Endothelial cell of umbilical vein (primary cell): ENCODE measurements at regions not wholly inside any gene's neighbourhood (a gene's known extent, or its start where the extent isn't known, plus 50 kb on each side); places are given as distances from the start of the nearest gene placed in this dataset.

Source experiments
- BruUV-seq: library from RNA; stranded (reverse); fragments of 400-500 nt; replicated peaks from 2 replicates; lab custom pipeline; 2021; lab: Mats Ljungman, UMichigan
- CTCF ChIA-PET: fragments of 300-600, 350-600 bp; sonication (Branson Sonifier 250); formaldehyde crosslinking; loops from one replicate; lab custom pipeline; 2021; ENCODE audit warnings: antibody characterized with exemption, inconsistent platforms; lab: Charles Lee
- POLR2A ChIA-PET: fragments of 300-600, 350-600 bp; sonication (Branson Sonifier 250); formaldehyde crosslinking; loops from one replicate; lab custom pipeline; 2021; ENCODE audit warnings: antibody characterized with exemption, inconsistent platforms; lab: Charles Lee
- DNase-seq: peaks from one replicate; pipeline ENCODE4 v3.0.0-alpha.2; 2011; ENCODE audit warnings: low read depth, low spot score
- FAIRE-seq: peaks from 2 replicates; lab custom pipeline; 2011; peaks lifted over from hg19 to GRCh38; lab: Jason Lieb, UNC
- H2AFZ ChIP-seq: 2 replicates; pipeline ENCODE4 v1.6.0; 2012; ENCODE audit warnings: low read depth, low read length, control low read depth, inconsistent platforms
- H3K27ac ChIP-seq: 2 replicates; pipeline ENCODE4 v1.5.1; 2011; ENCODE audit warnings: low read depth, mild to moderate bottlenecking, control low read depth, low read length, moderate library complexity; ENCODE audit not compliant: insufficient read depth
- H3K27me3 ChIP-seq, 2 experiments: 2 replicates each; pipeline versions ENCODE4 v1.6.0 to v1.6.1; 2011; ENCODE audit warnings: low read length in 2 of 2, mixed read lengths in 1 of 2; ENCODE audit not compliant: control insufficient read depth in 2 of 2, insufficient read depth in 2 of 2
- H3K36me3 ChIP-seq, 2 experiments: 2 replicates in 1 of 2; 3 replicates in 1 of 2; pipeline ENCODE4 v1.5.1; 2011; ENCODE audit warnings: low read length in 2 of 2, mild to moderate bottlenecking in 1 of 2, moderate library complexity in 1 of 2; ENCODE audit not compliant: control insufficient read depth in 2 of 2, insufficient read depth in 2 of 2; ENCODE audit errors: extremely low read depth in 1 of 2
- H3K4me1 ChIP-seq: 3 replicates; pipeline ENCODE4 v1.5.1; 2011; ENCODE audit warnings: mild to moderate bottlenecking, low read length; ENCODE audit not compliant: control insufficient read depth, insufficient read depth; ENCODE audit errors: extremely low read depth
- H3K4me2 ChIP-seq: 2 replicates; pipeline ENCODE4 v1.6.1; 2011; ENCODE audit warnings: low read length, control low read depth, mixed read lengths; ENCODE audit not compliant: insufficient read depth
- H3K4me3 ChIP-seq, 3 experiments: fragments of 200-600 bp in 1 of 3; sonication (generic), shearing (Covaris generic) in 1 of 3; replicated peaks in 1 of 3; 2 replicates each; pipeline ENCODE4 v1.5.1; 2011 to 2016; ENCODE audit warnings: control low read depth in 3 of 3, low read length in 3 of 3, mild to moderate bottlenecking in 2 of 3, inconsistent platforms in 1 of 3, low read depth in 1 of 3, moderate library complexity in 1 of 3; ENCODE audit not compliant: insufficient read depth in 1 of 3
- H3K79me2 ChIP-seq: 2 replicates; pipeline ENCODE4 v1.6.0; 2012; ENCODE audit warnings: low read length, inconsistent platforms; ENCODE audit not compliant: control insufficient read depth, insufficient read depth
- H3K9ac ChIP-seq: replicated peaks from 2 replicates; pipeline ENCODE3; 2011; ENCODE audit warnings: low read length, control low read depth; ENCODE audit not compliant: insufficient read depth; ENCODE audit errors: extremely low read depth
- H3K9me1 ChIP-seq: replicated peaks from 3 replicates; pipeline ENCODE4 v1.6.0; 2011; ENCODE audit warnings: mild to moderate bottlenecking, low read length; ENCODE audit not compliant: control insufficient read depth, insufficient read depth; ENCODE audit errors: extremely low read depth
- H3K9me3 ChIP-seq: replicated peaks from 2 replicates; pipeline ENCODE4 v1.5.1; 2012; ENCODE audit warnings: low read length, inconsistent platforms; ENCODE audit not compliant: control insufficient read depth, insufficient read depth
- H4K20me1 ChIP-seq: replicated peaks from 2 replicates; pipeline ENCODE3; 2011; ENCODE audit warnings: mild to moderate bottlenecking, low read length; ENCODE audit not compliant: control insufficient read depth, insufficient read depth; ENCODE audit errors: extremely low read depth
- EZH2 ChIP-seq: IDR thresholded peaks from 2 replicates; pipeline ENCODE4 v1.6.1; 2012; ENCODE audit warnings: borderline replicate concordance, low read depth, mild to moderate bottlenecking, moderate library complexity, low read length, inconsistent platforms; ENCODE audit not compliant: severe bottlenecking
- FOS ChIP-seq: IDR thresholded peaks from 2 replicates; pipeline ENCODE4 v1.6.1; 2011; ENCODE audit warnings: mild to moderate bottlenecking, low read length, moderate library complexity, borderline replicate concordance; ENCODE audit not compliant: insufficient read depth
- GATA2 ChIP-seq: IDR thresholded peaks from 2 replicates; pipeline ENCODE4 v1.7.0; 2011; ENCODE audit warnings: low read depth, mild to moderate bottlenecking, moderate library complexity, mixed read lengths, low read length; ENCODE audit not compliant: insufficient read length, insufficient read depth
- JUN ChIP-seq: IDR thresholded peaks from 2 replicates; pipeline ENCODE4 v1.6.1; 2011; ENCODE audit warnings: borderline replicate concordance, low read depth; ENCODE audit not compliant: insufficient read length, insufficient read depth
- MYC ChIP-seq: IDR thresholded peaks from one replicate; pipeline ENCODE4 v1.6.1; 2011; ENCODE audit warnings: mild to moderate bottlenecking, low read depth, low read length
- POLR2AphosphoS5 ChIP-seq: IDR thresholded peaks from 2 replicates; pipeline ENCODE4 v1.6.1; 2012; ENCODE audit warnings: low read depth, mild to moderate bottlenecking, control low read depth, low read length, moderate library complexity; ENCODE audit not compliant: insufficient read depth
- dilution Hi-C: fragments of 300-500 bp; cut with MboI; formaldehyde crosslinking; loops from one replicate; pipeline ENCODE4 v1.15.0; 2019; ENCODE audit warnings: low sequenced_read_pairs; ENCODE audit not compliant: extremely low pct_ligation_motif_present
- intact Hi-C: fragments of 100-400 bp; cut with micrococcal nuclease; formaldehyde crosslinking; loops from one replicate; pipeline ENCODE4 v1.10.0; 2022
- TF ChIP-seq, protein P1 (sequence below), 2 donors: IDR thresholded peaks; 1 replicate in 1 of 2; 2 replicates in 1 of 2; pipeline ENCODE4 v1.5.1; 2011; ENCODE audit warnings: low read length in 2 of 2, mild to moderate bottlenecking in 2 of 2, moderate library complexity in 2 of 2, control low read depth in 1 of 2, inconsistent platforms in 1 of 2, low read depth in 1 of 2; ENCODE audit not compliant: insufficient read depth in 1 of 2; ENCODE audit errors: extremely low read depth in 1 of 2
- TF ChIP-seq, protein P2 (sequence below): IDR thresholded peaks from 2 replicates; pipeline ENCODE4 v1.6.1; 2011; ENCODE audit not compliant: insufficient read depth, insufficient read length

DNA sequence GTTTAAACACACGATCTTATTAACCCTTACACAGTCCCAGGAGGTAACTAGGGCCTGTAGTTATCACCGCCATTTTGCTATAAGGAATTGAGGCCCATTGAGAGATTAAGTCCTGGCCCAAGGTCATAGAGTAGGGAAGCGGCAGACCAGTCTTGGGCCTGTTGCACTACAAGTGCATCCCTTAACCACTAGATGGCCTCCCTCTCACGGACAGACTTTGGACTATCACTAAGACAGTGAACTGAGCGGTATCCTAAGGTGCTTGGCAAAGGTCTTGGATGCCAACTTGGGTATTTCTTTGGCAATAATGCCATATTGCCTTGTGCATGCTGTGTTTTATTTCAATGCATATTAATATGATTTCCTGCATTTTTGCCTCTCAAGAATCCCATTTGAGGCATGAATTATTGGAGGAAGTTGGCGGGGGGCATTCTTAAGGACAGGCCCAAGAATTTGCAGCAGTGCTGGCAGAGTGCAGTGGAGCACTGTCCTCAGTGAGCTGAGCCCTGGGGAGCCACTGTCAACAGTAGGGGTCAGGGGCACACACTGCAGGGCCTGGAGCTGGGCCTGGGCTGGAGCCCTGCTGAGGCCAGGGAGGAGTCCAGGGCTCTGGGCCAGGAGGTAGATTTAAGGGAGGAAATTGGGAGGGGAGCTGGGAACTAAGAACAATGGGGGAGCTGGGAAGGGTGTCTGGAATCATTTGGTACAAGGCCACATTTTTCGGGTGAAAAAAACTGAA, 147.4 kb downstream of the SMIM20 start:
- ChIA-PET CTCF (interaction anchor here (0.6 to 3.4 kb wide), 4 partner anchors 21 to 349 kb away, joined by 3 to 11 read pairs (median 4); no protein-coding TSS in a partner anchor), POLR2A (no interaction called here)
- no peaks in the 10 kb centered on the region for H3K79me2 ChIP-seq
- H3K36me3 ChIP-seq, result no peaks in the 10 kb centered on the region
- H3K9me3 ChIP-seq, result no peaks in the 10 kb centered on the region
- no peaks in the 10 kb centered on the region for H3K9me1 ChIP-seq
- no peak overlapping the region for H3K27ac ChIP-seq
- DNase-seq (no peak), FAIRE-seq (peak; percentile 38)
- no peaks in the 10 kb centered on the region for H4K20me1 ChIP-seq
- H3K9ac ChIP-seq, result no peak overlapping the region
- intact Hi-C loops, result loop anchor here (1.0 kb wide), 1 partner anchor 349 kb away; no protein-coding TSS in a partner anchor
- H3K4me2 ChIP-seq, result no peak overlapping the region
- no peak for TF ChIP-seq POLR2AphosphoS5
- TF ChIP-seq, protein P1, sequence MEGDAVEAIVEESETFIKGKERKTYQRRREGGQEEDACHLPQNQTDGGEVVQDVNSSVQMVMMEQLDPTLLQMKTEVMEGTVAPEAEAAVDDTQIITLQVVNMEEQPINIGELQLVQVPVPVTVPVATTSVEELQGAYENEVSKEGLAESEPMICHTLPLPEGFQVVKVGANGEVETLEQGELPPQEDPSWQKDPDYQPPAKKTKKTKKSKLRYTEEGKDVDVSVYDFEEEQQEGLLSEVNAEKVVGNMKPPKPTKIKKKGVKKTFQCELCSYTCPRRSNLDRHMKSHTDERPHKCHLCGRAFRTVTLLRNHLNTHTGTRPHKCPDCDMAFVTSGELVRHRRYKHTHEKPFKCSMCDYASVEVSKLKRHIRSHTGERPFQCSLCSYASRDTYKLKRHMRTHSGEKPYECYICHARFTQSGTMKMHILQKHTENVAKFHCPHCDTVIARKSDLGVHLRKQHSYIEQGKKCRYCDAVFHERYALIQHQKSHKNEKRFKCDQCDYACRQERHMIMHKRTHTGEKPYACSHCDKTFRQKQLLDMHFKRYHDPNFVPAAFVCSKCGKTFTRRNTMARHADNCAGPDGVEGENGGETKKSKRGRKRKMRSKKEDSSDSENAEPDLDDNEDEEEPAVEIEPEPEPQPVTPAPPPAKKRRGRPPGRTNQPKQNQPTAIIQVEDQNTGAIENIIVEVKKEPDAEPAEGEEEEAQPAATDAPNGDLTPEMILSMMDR (IDR thresholded peaks at IDR 0.05; ENCODE audit: extremely low read depth in 1 of 2, insufficient read depth in 1 of 2, low read depth in 1 of 2, low read length in 2 of 2), result peak; percentile 33 to 45
- H3K4me3 ChIP-seq, result no peak overlapping the region
- no peak overlapping the region for H2AFZ ChIP-seq
- H3K27me3 ChIP-seq, result no peaks in the 10 kb centered on the region
- dilution Hi-C loops, result no loop called here
- BruUV-seq, result no TSS peak
- H3K4me1 ChIP-seq, result no peaks in the 10 kb centered on the region

GRCh38 chr4:26062215-26062614, 148.2 kb downstream of the SMIM20 start:
- no peak for FAIRE-seq
- TF ChIP-seq, protein P2, sequence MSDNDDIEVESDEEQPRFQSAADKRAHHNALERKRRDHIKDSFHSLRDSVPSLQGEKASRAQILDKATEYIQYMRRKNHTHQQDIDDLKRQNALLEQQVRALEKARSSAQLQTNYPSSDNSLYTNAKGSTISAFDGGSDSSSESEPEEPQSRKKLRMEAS, result no peak
- no peak for TF ChIP-seq JUN
- TF ChIP-seq MYC, result no peak
- no peak for TF ChIP-seq GATA2
- no peak for TF ChIP-seq EZH2
- no peak for TF ChIP-seq FOS

More at GRCh38 chr4:26062215-26062614, 148.2 kb downstream of the SMIM20 start:
- no peak overlapping the region for H3K4me3 ChIP-seq
- H3K9me3 ChIP-seq, result no peaks in the 10 kb centered on the region
- no peaks in the 10 kb centered on the region for H3K36me3 ChIP-seq
- no peak overlapping the region for H3K9ac ChIP-seq
- H4K20me1 ChIP-seq, result no peaks in the 10 kb centered on the region
- H3K27ac ChIP-seq, result no peak overlapping the region
- H2AFZ ChIP-seq, result no peak overlapping the region
- H3K79me2 ChIP-seq, result no peaks in the 10 kb centered on the region
- intact Hi-C loops, result no loop called here
- no peaks in the 10 kb centered on the region for H3K4me1 ChIP-seq
- H3K9me1 ChIP-seq, result no peaks in the 10 kb centered on the region
- dilution Hi-C loops, result no loop called here
- CTCF ChIA-PET, result interaction anchor here (0.6 to 3.4 kb wide), 3 partner anchors 20 to 347 kb away, joined by 3 to 11 read pairs (median 3); no protein-coding TSS in a partner anchor
- no peak overlapping the region for H3K4me2 ChIP-seq
- no peak for DNase-seq
- BruUV-seq, result no TSS peak
- POLR2A ChIA-PET, result no interaction called here
- H3K27me3 ChIP-seq, result no peaks in the 10 kb centered on the region
